ENCODE measurements at regions not wholly inside any gene's neighbourhood (a gene's known extent, or its start where the extent isn't known, plus 50 kb on each side); places are given as distances from the start of the nearest gene placed in this dataset.
"Not testable (repeated sequence)": the region's sequence is repeated elsewhere in the genome, so short reads cannot be mapped to it uniquely, and the experiment has no call there.

DNA sequence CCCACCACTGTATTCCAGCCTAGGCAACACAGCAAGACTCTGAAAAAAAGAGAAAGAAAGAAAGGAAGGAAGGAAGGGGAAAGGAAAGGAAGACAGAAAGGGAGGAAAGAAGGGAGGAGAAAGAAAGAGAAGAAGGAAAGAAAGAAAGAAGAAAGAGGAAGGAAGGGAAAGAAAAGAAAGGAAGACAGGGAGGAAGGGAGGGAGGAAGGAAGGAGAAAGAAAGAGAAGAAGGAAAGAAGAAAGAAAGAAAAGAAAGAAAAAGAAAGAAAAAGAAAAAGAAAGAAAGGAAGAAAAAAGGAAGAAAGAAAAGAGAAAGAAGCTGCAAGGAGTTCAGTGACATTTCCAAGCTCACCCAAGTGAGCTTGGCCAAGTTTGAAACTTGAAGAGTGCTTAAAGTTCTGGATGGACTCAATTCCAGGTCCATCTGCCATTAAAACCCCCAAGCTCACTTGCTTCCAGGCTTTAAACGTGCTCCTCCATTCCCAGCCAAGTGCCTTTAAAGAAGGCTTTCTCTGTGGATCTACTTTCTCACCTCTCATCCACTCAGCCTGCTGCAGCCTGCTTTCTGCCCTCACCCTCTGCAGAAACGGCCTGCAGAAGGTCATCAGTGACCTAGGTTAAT lies 101.5 kb downstream of the VCPKMT start:
- no peak for DNase-seq (ENCODE audit: low read depth in 4 of 4, low spot score in 3 of 4)

DNA sequence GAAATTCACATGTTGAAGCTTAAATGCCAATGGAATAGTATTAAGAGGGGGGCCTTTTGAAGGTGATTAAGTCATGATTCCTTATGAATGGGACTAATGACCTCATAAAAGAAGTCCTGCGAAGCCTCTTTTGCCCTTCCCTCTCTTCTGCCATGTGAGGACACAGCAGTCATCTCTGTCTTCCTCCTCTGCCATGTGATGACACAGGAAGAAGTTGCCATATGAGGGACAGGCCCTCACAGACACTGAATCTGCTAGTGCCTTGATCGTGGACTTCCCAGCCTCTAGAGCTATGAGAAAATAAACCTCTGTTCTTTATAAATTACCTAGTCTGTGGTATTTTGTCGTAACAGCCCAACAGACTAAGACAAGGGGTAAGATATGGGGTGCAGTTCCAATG lies 100.7 kb downstream of the VCPKMT start:
- DNase-seq (ENCODE audit: low read depth in 4 of 4, low spot score in 3 of 4), result no peak

DNA sequence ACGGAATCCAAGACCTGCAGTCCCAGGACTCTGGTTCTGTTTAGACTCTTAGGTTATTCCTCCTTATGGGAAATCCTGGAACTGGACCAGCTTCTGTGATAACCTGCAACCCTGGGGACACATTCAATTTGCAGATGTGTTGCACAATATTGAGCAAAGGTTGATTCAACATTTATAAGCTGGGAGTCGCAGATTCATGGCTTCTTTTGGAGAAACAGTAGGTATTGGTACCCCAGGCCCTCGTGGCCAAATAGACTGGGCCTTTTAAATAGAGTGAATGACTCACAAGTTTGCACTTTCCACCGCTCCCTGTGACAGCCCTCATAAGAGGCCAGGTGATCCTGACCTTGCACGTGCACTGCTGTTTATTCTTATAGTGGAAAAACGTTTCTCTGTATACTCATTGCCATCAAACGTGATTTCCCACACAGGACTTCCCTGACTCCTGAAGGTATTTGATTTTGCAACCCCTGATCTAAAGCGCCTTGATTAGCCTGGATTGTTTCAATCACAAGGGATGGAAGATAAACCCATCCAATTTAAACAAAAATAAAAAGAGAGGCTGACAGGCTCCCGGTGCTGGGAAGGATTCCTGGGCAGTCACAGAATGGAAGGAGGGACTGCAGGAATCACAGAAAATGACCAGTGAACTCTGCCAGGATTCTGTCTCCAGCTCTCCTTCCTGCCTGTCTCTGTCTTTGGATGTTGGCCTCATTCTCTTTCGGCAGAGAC lies 98.0 kb downstream of the VCPKMT start:
- DNase-seq (ENCODE audit: low read depth in 4 of 4, low spot score in 3 of 4), result no peak

DNA sequence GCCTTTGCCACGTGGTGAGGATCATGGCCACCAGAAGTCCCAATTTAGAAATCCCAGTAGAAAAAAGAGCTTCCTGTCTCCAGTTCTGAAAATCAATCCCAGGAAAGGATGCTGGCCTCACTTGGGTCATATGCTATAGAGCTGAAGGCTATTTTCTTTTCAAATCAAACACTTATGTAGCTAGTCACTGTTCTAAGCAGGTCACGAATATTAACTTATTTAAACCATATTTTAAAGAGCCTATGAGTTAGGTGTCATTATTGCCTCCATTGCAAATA lies 97.5 kb downstream of the VCPKMT start:
- no peak for DNase-seq (ENCODE audit: low read depth in 4 of 4, low spot score in 3 of 4)

DNA sequence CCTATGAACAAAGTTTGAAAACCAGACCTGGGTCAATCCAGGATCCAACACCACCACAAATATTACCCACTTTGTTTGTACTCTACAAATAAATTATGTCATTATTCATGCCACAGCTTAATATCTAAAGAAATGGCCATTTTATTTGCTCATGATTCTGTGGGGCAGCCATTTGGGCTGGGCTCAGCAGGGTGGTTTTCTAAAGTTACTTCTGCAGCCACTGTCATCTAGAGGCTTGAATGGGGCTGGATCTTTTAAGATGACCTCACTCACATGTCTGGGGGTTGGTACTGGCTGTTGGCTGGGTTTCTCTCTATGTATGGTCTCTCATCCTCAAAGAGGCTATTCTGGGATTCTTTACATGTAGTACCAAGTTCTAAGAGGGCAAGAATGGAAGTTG lies 96.2 kb downstream of the VCPKMT start:
- DNase-seq (ENCODE audit: low read depth in 4 of 4, low spot score in 3 of 4), result no peak

DNA sequence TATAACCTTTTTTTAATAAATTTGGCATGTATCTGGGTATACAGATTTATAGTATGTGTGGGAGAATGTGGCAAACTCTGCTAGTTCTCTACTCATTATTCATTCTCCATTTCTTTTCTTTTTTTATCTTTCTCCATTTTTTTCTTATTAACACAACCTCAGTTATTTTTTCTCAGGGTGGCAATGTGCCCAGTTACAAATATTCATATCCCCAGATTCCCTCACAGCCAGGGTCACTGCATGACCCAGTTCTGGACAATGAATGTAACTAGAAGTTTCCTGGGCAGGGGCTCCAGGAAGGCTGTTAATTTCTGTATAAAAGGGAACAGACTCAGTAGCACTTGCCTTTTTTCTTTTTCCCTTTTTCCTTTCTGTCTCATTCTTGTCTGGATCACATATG lies 95.6 kb downstream of the VCPKMT start:
- no peak for DNase-seq (ENCODE audit: low read depth in 4 of 4, low spot score in 3 of 4)

DNA sequence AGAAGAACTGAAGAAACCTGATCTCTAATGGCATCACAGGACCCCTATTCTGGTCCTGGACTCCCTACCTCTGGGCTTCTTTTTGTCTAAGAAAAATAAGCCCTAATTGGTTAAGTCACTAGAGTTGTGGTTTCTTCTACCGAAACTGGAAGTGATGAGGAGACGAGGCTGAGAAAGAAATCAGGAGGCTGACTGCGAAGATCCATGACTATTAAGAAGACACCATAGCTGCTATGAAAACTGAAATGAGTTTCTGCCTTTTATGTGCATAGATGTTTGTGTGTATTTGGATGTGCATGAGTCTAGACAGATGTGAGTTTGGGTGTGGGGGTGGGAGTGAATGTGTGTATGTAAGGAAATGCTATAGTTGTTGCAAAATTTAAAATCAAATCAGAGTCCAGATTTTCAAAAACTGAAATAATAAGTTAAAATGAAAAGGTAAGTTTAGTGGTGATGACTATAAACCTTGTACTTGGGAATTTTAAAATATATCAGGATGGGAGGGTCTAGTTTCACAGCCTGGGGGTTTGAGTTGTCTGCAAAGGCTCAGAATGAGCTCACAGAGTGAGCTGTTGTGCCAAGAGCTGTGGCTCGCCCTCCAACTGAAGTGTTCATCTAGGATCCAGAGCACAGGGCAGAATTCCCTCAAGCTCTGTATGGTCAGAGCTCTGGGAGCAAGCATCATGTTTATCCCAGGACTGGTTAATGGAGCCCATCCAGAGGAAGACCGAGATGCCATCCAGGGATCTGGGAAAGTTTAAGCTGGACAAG lies 94.9 kb downstream of the VCPKMT start:
- no peak for DNase-seq (ENCODE audit: low read depth in 4 of 4, low spot score in 3 of 4)

DNA sequence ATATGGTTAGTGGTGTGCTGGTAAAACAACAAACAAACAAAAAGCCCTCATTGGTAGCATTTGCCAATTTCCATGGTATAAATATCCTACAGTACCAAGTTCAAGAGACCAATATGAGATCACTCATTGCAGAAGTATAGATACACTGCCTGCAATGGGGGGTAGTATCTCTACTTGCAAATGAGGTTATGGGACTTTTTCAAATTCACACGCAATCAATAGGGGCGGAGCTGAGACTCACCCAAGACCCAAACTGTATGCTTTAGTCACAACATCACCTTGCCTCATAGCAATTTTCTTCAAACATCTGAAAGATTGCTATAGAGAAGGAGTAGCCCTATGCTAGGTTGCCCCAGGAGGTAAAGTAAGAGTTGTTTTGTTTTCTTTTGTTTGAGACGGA lies 93.7 kb downstream of the VCPKMT start:
- DNase-seq (ENCODE audit: low read depth in 4 of 4, low spot score in 3 of 4), result no peak

DNA sequence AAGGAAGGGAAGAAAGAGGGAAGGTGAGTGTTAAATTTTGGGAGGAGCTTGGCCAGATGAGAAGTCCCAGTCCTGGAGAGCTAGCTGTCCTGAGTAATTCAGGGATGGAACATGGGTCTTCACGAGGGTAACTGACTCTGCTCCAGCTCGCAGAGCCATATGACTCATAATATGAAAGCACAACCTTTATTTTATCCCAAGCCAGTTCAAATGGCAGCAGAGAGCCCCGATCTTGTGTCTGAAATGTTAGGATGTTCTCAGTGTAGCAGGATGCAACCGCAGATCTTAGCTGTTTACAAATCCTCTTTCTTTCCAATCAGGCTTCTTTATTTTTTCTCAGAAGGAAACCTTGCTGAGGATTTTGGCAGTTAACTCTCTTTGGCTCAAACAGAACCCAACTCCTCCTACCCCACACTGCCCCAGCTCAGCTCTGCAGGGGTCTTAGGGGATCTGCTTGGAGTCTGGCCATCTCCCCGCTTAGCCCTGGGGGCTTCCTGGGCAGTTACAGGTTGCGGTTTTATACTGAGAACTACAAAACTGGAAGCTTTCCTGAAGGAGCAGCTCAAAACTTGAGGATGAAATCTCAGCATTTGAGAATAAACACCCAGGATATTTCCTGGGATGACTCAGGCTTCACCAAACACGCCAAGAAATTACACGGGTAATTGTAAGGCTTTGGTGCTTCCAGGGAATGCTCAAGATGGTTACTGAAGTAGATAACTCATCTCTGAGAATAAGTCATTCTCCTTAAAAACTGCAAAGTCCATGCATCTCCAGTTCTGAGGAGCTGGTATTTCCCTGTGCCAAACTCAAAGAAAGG lies 92.5 kb downstream of the VCPKMT start:
- no peak for DNase-seq (ENCODE audit: low read depth in 4 of 4, low spot score in 3 of 4)

DNA sequence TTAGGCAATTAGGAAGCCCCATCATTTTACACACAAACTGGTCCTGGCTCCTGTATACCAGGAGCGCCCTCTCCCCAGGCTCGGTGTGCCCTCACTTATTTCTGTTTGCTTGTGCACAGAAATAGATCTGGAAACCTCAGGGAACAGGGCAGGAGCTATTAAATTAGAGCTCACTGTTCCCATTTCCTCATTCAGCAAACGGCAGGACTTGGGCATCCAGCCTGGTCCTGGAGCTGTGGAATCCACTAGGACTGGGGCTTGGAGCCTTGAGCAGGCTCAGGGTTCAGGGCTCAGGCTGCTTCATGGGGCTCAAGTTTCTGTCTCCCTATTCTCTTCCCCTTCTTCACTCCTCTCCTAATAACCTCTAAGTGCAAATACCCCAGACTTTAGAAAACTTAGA lies 91.3 kb downstream of the VCPKMT start:
- no peak for DNase-seq (ENCODE audit: low read depth in 4 of 4, low spot score in 3 of 4)

DNA sequence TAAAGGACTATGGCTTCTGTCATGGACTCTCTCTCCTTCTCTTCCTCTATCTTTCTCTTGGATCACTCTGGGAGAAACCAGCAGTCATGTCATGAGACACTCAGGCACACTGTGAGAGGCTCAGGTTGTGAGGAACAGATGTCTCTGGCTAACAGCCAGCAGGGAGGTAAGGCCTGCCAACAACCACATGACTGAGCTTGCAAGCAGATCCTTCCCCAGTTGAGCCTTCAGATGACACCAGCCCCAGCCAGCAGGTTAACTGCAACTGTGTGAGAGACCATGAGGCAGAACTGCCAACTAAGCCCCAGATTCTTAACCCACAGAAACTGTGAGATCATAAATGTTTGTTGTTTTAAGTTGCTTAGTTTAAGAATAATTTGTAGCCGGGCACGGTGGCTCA lies 90.6 kb downstream of the VCPKMT start:
- DNase-seq (ENCODE audit: low read depth in 4 of 4, low spot score in 3 of 4), result no peak

DNA sequence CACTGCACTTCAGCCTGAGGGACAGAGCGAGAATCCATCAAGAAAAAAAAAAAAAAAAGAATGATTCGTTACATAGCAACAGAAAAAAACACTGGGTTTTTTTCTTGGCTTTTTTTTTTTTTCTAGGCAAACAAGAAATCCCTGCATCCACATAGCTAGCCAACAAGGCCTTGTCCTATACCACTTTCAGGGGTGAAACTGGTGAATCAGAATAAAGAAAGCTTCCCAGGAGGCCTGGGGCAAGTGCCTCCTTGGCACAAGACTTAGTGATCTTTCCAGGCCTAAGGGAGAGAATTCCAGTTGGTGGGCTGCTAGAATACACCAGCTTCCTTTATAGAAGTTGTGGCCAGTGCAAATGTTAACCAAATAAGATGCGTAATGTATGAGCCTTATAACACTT lies 90.0 kb downstream of the VCPKMT start:
- DNase-seq (ENCODE audit: low read depth in 4 of 4, low spot score in 3 of 4), result no peak

DNA sequence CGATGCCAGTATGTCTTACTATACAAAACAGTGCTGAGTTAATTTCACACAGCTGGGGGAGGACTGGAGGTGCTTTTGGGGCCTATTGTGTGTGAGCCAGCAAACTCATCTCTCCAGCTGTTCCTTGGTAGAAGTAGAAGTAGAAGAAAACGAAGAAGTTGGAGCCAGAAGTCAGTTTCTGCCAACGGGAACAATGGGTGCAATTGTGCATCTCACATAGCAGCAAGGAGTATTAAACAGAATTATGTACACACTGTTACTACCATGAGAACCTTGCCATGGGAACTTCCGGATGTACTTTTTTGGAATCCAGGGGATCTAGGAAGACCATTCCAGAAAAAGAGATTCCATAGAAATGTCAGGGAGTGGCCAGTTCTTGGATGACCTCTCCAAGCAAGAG lies 88.6 kb downstream of the VCPKMT start:
- no peak for DNase-seq (ENCODE audit: low read depth in 4 of 4, low spot score in 3 of 4)

DNA sequence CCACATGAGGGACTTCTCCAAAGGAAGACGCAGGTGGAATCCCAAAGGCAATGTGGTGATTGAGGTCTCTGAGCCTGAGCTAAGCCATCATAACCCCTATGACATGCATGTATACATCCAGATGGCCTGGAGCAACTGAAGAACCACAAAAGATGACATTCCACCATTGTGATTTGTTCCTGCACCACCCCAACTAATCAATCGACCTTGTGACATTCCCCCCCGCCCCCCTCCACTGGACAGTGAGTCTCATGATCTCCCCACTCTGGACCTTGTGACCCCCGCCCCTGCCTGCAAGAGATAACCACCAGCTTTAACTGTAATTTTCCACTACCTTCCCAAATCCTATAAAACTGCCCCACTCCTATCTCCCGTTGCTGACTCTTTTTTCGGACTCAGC lies 87.9 kb downstream of the VCPKMT start:
- no peak for DNase-seq (ENCODE audit: low read depth in 4 of 4, low spot score in 3 of 4)

DNA sequence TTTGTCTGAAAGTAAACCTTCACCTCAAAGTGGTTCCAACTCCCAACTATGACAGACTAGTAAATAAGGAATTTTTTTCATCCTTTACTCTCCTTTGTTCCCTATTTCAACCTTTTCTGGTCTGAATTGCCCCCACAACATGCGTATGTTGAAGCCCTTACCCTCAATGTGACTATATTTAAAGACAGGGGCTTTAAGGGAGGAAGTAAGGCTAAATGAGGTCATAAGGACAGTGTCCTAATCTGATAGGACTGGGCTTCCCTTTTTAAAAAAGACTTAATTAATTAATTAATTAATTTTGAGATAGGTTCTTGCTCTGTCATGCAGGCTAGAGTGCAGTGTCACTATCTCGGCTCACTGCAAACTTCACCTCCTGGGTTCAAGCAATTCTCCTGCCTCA lies 86.3 kb downstream of the VCPKMT start:
- DNase-seq (ENCODE audit: low read depth in 4 of 4, low spot score in 3 of 4), result no peak

DNA sequence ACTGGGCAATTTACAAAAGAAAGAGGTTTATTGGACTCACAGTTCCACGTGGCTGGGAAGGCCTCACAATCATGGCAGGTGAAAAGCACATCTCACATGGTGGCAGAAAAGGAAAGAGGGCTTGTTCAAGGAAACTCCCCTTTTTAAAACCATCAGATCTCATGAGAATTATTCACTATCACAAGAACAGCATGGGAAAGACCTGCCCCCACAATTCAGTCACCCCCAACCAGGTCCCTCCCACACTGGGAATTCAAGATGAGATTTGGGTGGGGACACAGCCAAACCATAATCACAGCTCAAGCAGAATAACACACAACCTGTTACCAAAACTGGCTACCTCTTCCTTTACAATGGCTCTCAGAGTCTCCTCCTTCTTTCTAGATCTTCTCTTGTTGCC lies 85.5 kb downstream of the VCPKMT start:
- DNase-seq (ENCODE audit: low read depth in 4 of 4, low spot score in 3 of 4), result not testable (repeated sequence)

DNA sequence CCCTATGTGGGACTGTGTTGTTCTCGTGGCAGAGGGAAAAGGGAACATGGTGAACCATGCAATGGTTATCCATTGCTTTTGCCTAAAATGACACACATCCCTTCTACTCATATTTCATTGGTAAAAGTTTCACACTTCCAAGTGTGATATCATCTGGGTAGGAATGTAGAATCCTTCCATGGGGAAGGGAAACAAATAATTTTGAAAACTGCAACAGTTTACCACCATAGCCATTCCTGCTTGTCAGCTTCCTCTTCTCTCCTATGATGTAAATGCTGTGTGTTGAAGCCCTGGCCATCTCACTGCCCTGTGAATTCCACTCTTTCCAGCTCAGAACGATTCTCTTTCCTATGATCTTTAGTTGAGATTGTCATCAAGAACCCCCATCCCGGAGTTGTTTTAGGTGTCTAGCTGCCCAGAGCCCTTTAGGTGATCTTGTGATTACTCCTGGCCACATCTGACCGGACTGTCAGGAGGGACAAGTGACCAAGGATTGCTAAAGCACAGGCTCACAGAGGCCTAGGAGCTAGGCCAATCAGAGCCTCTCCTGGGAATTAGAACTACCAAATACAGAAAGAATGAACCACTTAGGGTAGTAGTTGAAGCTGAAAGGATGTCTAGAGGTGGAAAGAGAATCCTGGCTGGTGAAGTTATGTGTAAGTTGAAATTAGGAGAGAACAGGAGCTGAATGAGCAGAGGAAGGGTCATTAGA lies 84.6 kb downstream of the VCPKMT start:
- DNase-seq (ENCODE audit: low read depth in 4 of 4, low spot score in 3 of 4), result no peak

DNA sequence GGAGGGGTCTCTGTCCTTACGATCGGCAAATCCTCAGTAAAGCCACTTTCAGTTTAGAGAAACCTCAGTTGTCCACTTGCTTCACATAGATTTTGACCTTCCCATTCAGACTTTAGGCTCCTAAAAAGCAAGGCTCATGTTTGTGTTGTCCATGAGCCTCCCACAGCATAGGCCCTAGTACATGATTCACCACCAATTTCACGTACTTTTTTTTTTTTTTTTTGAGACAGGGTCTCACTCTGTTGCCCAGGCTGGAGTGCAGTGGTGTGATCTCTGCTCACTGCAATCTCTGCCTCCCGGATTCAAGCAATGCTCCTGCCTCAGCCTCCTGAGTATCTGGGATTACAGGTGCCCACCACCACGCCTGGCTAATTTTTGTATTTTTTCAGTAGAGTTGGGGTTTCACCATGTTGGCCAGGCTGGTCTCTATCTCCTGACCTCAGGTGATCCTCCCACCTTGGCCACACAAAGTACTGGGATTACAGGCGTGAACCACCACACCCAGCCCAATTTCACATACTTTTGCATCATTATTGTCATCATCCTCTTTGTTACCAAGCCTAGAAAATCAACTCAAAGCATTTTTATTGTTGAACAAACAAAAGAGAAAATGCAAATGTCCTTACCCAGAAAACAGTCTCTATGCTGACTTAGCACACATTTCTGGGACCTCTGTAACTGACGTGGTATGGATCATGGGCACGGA lies 83.8 kb downstream of the VCPKMT start:
- not testable (repeated sequence) for DNase-seq (ENCODE audit: low read depth in 4 of 4, low spot score in 3 of 4)

DNA sequence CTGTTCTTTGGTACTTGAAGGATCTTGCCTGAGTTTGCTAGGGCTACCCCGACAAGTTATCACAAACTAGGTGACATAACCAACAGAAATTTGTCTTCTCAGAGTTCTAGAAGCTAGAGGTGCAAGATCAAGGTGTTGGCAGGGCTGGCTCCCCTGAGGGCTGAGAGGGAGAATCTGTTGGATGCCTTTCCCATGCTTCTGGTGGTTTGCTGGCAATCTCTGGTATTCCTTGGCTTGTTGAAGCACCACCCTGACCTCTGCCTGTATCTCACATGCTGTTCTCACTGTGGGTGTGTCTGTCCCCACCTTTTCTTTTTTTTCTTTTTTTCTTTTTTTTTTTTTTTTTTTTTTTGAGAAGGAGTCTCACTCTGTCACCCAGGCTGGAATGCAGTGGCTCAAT lies 81.2 kb downstream of the VCPKMT start:
- no peak for DNase-seq (ENCODE audit: low read depth in 4 of 4, low spot score in 3 of 4)

DNA sequence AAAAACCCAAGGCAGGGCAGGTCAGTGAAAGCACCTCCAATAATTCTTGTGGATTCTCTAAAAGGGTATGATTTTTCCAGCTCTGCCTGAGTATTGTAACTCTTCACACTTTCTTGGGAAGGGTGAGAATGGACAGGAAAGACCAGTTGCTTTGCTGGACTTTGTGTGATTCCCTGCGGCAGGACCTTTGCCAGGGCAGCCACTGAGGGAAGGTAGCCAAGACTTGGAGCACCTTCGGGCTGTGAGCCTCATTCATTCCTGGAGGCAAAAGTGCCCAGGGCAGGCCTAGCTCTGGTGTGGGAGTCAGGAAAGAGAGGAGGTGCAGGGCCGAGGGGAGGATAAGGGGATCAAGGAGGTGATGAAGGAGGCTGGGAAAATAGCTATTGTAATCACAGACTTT lies 80.2 kb downstream of the VCPKMT start:
- DNase-seq (ENCODE audit: low read depth in 4 of 4, low spot score in 3 of 4), result no peak
